EL (cell line): ENCODE measurements at regions not wholly inside any gene's neighbourhood (a gene's known extent, or its start where the extent isn't known, plus 50 kb on each side); places are given as distances from the start of the nearest gene placed in this dataset.

ENCODE experiments used
- DNase-seq: peaks from one replicate; pipeline ENCODE4 v3.0.0-alpha.2; 2016

- DNase-seq = no peak
Measured at GRCh38 chr21:38952890-38953289, 147.2 kb downstream of the ETS2 start.

DNA sequence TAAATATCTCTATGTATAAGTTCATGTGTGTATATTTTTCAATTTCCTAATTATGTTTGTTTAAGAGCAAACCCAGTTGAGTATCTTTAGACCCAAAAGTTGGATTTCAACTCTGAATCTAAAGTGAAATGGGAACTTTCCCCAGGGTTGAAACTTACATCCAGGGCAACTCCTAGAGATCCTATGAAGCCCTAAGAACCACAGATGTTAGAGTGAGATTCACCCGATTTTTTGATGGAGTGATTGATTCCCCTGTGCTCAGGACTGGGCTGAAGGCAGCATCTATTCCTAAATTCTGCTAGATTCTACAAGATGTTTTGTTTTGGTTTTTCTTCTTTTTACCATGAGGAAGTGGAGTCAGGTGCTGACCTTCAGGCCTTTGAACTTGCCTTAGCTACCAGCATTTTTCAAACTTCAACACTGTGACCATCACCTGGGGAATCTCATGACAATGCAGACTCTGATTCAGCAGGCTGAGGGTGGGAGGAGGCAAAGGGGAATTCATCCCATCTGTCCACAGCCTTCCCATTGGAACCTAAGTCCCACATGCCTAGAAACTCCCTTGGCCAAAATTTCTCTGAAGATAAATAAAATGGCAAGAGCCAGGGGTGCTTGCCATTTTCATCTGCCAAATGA is 145.5 kb downstream of the ETS2 start:
- no peak for DNase-seq

DNA sequence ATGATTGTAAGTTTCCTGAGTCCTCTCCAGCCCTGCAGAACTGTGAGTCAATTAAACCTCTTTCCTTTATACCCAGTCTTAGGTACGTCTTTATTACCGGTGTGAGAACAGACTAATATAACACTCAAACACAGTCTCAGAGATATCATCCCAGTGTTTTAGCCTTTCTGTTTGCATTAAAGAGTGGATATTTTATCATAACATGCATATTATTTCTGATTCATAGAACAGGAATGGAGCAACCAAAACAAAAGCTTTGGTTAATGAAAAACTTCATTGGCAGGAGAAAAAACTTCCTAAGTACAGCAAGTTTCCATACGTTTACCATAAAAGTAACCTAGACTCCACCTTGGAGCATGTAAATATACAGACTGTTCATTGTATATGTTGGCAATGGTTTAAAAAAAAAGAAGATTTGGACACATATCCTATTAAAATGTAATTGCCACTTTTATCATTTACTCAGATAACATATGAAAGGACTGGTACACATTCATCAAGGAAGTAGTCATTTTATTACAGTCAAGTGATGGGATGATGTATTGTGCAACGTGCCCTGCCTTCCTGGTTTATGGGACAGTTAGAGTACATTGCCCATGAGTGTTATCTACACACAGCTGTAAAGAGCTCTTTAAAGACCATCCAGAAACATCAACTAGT is 144.8 kb downstream of the ETS2 start:
- DNase-seq = peak; percentile 70

- no peak for DNase-seq
Measured at GRCh38 chr21:38949070-38949380, 143.3 kb downstream of the ETS2 start.

GRCh38 chr21:38948377-38949069 is 142.8 kb downstream of the ETS2 start:
- peak; percentile 44 for DNase-seq

DNA sequence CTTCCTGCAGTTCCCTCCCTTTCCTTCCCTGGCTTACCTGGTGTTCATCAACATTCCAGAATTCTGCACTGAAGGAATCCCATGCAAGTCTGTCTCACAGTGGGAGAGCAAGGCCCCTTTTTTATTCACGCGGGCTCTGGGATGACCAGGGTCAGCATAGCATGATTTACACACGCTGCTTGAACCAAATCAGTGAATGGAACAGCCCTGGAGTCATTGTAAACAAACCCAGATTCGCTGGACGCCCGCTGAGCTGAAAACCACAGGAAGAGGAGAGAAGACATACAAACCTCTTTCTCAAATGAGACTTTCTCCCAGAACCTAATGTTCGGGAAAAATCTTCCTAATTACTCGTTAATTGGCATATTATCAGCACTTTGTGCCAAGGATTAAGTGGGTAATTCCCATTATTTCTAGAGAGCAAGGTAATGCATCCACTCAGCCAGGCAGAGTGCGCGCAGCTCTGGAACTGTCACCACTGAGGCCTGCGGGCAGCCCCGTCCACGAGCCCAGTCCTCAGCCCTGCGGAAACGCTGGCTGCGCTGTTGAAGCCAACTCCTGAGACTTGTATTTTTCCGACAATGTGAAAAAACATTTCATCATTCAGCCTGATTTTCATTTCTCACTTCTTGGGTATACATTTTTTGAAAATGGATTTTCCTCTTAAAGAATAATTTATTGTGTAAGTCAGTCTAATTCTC is 140.0 kb downstream of the ETS2 start:
- DNase-seq = no peak

DNA sequence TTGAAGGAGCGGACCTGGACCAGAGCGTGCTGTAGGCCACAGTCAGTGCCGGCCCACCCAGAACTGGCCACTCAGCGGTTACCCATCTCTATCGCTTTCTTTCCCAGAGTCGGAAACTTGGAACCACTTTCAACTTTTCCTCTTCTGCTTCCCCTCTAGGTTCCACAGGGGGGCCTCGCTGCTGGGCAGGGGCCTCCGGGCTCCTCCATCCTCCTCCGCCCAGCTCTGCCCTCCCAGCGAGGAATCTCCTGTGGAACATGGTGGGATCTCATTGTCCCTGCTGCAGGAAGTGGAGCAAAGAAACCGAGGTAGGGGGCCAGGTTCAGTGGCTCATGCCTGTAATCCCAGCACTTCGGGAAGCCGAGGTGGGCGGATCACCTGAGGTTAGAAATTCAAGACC is 139.2 kb downstream of the ETS2 start:
- DNase-seq = no peak

- DNase-seq = no peak
Measured at GRCh38 chr21:38944402-38944801, 138.7 kb downstream of the ETS2 start.

GRCh38 chr21:38942748-38943211 is 137.1 kb downstream of the ETS2 start:
- DNase-seq = no peak

DNA sequence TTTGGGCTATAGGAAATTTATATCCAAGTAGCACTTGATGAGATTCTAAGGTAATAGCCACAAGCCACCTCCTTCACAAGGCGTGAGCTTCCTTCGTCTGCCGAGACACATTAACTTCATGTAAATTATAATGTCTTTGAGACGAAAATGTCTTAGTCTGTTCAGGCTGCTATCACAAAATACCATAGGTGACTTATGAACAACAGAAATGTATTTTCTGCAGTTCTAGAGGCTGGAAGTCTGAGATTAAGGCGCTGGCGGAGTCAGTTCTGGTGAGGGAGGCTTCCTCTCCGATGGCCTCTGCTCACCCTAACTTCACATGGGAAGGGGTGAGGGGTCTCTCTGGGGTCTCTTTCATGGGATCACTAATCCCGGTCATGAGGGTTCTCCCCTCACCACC is 133.0 kb downstream of the ETS2 start:
- DNase-seq = no peak

DNA sequence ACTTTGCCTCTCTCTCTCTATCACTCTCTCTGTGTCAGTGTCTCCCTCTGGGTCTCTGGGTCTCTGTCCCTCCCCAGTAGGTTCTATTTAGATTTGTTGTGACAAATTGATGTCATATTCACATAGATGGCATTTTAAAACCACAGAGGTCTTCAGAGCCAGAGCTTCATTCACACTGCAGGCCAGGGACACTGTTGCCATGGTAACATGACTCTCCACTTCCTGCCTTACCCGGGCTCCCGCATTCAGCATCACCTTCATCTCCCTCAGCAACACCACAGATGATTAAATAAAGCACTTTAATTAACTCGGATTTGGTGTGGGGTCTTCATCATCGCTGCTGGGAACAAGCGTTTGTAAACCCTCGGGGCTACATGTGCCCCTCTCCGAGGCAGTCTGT is 132.6 kb downstream of the ETS2 start:
- peak; percentile 54 for DNase-seq

GRCh38 chr21:38937844-38938243 is 132.1 kb downstream of the ETS2 start:
- DNase-seq = no peak

GRCh38 chr21:38937286-38937790 is 131.6 kb downstream of the ETS2 start:
- no peak for DNase-seq

- DNase-seq = no peak
Measured at GRCh38 chr21:38936240-38936639, 130.5 kb downstream of the ETS2 start.

DNA sequence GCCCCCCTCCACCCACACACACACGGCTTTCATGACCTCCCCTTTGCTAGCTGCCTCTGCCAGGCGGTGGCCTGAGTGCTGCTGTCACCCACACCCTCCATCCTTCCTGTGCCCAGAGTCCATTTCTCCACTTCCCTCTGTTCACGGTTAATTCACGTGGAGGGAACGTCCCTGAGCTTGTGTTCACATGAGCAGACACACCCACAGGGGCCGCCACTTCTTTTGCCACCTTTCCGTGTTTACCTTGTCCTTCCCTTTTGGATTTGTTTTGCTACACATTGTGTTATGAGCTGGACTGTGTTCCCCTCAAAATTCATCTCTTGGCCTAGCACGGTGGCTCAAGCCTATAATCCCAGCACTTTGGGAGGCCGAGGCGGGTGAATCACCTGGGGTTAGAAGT is 128.0 kb downstream of the ETS2 start:
- no peak for DNase-seq

GRCh38 chr21:38931291-38931690 is 125.6 kb downstream of the ETS2 start:
- DNase-seq = no peak

- peak; percentile 82 for DNase-seq
Measured at GRCh38 chr21:38930853-38931252, 125.1 kb downstream of the ETS2 start.

DNA sequence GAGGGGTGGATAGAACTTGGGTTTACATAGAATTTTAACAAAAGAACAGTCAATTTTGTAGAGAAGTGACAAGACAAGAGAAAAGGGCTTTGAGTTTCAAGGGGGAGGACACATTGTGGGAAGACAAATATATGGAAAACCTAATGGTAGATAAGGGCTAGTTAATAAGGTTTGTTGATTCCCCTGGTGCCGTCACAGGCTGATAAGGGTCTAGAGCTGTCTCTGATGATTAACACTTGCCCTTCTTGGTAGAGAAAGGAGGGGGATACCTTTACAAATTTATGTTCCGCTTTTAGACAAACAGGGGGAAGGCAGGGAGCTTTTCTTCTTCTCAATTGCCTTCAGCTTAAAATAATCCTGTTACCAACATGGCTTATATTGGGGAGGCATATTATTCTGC is 124.3 kb downstream of the ETS2 start:
- DNase-seq = no peak

- DNase-seq = no peak
Measured at GRCh38 chr21:38929652-38930051, 123.9 kb downstream of the ETS2 start.

DNA sequence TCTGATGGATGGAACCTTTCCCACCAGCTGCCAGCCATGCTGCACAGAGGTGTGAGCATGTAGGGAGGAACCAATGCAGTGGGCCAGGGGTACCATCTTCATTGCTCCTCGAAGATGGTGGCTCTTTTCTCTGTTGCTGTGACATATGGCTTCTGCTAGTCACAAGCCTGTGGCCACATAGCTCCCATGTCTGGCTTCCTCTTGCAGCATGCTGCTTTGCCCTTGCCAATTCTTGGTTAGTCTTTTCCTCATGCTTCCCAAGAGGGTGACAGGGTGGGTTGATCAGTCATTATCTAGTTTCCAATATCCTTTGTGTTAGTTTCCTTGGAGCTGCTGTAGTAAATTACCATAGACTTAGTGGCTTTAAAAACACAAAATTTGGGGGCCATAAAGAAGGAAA is 123.4 kb downstream of the ETS2 start:
- DNase-seq = no peak

- DNase-seq = no peak
Measured at GRCh38 chr21:38927776-38928175, 122.0 kb downstream of the ETS2 start.

- peak; percentile 92 for DNase-seq
Measured at GRCh38 chr21:38925923-38926322, 120.2 kb downstream of the ETS2 start.

GRCh38 chr21:38925478-38925877 is 119.7 kb downstream of the ETS2 start:
- DNase-seq = no peak

GRCh38 chr21:38924954-38925353 is 119.2 kb downstream of the ETS2 start:
- no peak for DNase-seq
